HG03558 (cell line): ENCODE measurements at regions not wholly inside any gene's neighbourhood (a gene's known extent, or its start where the extent isn't known, plus 50 kb on each side); places are given as distances from the start of the nearest gene placed in this dataset.

Experiments
- ATAC-seq: cut with Tn5 transposase; IDR thresholded peaks from one replicate; pipeline ENCODE4 v1.9.1; 2021; ENCODE audit warnings: moderate number of reproducible peaks; ENCODE audit not compliant: unreplicated experiment; ENCODE audit errors: extremely low read depth

GRCh38 chr5:58081435-58081834 lies 378.5 kb downstream of the PLK2 start:
- ATAC-seq, result no peak

- ATAC-seq, result no peak
These were observed 379.3 kb downstream of the PLK2 start for GRCh38 chr5:58080573-58080972.

- no peak for ATAC-seq
These were observed 381.9 kb downstream of the PLK2 start for GRCh38 chr5:58077966-58078365.

GRCh38 chr5:58077416-58077815 lies 382.5 kb downstream of the PLK2 start:
- ATAC-seq, result no peak

GRCh38 chr5:58076483-58077257 lies 383.2 kb downstream of the PLK2 start:
- ATAC-seq, result no peak

- ATAC-seq, result no peak
These were observed 384.0 kb downstream of the PLK2 start for GRCh38 chr5:58075907-58076306.

- ATAC-seq, result no peak
These were observed 385.2 kb downstream of the PLK2 start for GRCh38 chr5:58074717-58075116.

- no peak for ATAC-seq
These were observed 385.7 kb downstream of the PLK2 start for GRCh38 chr5:58074222-58074621.

GRCh38 chr5:58073243-58073642 lies 386.6 kb downstream of the PLK2 start:
- no peak for ATAC-seq

GRCh38 chr5:58072300-58072965 lies 387.5 kb downstream of the PLK2 start:
- no peak for ATAC-seq

GRCh38 chr5:58071566-58071965 lies 388.3 kb downstream of the PLK2 start:
- no peak for ATAC-seq

GRCh38 chr5:58069846-58070245 lies 390.0 kb downstream of the PLK2 start:
- ATAC-seq, result no peak

GRCh38 chr5:58069016-58069705 lies 390.7 kb downstream of the PLK2 start:
- no peak for ATAC-seq

- no peak for ATAC-seq
These were observed 393.3 kb downstream of the PLK2 start for GRCh38 chr5:58066557-58066956.

- ATAC-seq, result no peak
These were observed 393.8 kb downstream of the PLK2 start for GRCh38 chr5:58066076-58066475.

- ATAC-seq, result no peak
These were observed 395.1 kb downstream of the PLK2 start for GRCh38 chr5:58064801-58065200.

GRCh38 chr5:58060996-58061395 lies 398.9 kb downstream of the PLK2 start:
- no peak for ATAC-seq

GRCh38 chr5:58057324-58057723 lies 402.6 kb downstream of the PLK2 start:
- ATAC-seq, result no peak

- no peak for ATAC-seq
These were observed 403.3 kb downstream of the PLK2 start for GRCh38 chr5:58056546-58056945.

- ATAC-seq, result no peak
These were observed 405.9 kb downstream of the PLK2 start for GRCh38 chr5:58054018-58054417.

GRCh38 chr5:58048954-58049353 lies 410.9 kb downstream of the PLK2 start:
- no peak for ATAC-seq
